GM19025 (cell line): ENCODE measurements at regions not wholly inside any gene's neighbourhood (a gene's known extent, or its start where the extent isn't known, plus 50 kb on each side); places are given as distances from the start of the nearest gene placed in this dataset.
"Not testable (repeated sequence)": the region's sequence is repeated elsewhere in the genome, so short reads cannot be mapped to it uniquely, and the experiment has no call there.

Source experiments
- ATAC-seq: cut with Tn5 transposase; IDR thresholded peaks from one replicate; pipeline ENCODE4 v1.9.1; 2021; ENCODE audit warnings: mild to moderate bottlenecking, low read depth, moderate library complexity; ENCODE audit not compliant: unreplicated experiment

DNA sequence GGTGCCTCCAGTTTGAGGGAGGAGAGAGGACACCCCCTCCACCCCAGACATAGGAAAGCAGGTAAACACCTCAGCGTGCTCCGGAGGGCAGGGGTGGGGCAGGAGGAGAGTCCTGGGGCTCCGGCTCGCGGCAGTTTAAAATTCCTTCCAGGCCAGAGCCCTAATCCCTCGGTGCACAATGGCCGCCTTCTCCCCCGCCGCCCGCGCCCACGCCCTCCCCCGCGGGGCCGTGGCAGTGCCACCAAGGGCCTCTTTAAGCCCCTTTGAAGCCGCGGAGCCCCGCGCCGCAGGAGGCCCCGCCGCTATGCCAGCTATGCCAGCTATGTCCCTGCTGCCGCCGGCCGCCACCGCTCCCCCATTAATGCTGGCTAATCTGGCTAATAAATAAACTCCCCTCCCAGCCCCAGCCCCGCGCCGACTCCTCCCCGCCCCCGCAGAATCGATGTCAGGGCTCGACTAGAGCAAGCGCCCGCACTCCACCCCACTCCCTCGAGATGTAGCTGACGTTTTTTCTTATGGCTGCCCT, 125.1 kb downstream of the MRPL14 start:
- ATAC-seq = no peak

DNA sequence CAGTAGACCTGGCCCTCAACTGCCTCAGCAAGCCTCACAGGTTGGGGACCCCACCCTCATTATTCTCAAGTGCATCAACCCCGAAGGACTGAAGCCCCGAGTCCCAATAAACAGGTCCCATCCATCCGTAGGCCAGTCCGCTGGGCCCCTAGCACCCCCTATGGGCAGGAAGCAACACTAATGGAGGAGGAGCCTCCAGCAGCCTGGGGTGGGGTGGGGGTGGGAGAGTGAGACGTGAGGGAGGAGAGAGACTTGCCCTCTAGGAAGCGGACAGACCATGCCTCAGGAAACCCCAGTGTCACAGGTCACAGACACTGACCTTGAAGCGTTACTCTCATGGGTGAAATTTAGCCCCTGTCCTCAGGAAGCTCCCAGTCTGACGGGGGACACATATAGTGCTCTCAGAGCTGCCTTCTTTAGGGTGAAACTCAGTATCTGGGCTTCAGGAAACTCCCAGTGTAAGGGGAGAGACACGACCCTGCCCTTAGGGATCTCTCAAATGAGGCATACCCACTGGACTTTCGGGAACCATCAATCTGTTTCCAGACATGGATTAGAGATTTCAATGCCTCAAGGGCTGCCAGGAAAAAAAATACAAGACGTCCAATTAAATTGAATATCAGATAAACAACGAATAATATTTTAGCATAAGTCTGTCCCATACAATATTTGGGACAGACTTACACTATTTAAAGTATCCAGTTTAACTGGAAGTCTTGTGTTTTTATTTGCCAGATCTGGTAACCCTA, 125.8 kb downstream of the MRPL14 start:
- ATAC-seq = no peak

DNA sequence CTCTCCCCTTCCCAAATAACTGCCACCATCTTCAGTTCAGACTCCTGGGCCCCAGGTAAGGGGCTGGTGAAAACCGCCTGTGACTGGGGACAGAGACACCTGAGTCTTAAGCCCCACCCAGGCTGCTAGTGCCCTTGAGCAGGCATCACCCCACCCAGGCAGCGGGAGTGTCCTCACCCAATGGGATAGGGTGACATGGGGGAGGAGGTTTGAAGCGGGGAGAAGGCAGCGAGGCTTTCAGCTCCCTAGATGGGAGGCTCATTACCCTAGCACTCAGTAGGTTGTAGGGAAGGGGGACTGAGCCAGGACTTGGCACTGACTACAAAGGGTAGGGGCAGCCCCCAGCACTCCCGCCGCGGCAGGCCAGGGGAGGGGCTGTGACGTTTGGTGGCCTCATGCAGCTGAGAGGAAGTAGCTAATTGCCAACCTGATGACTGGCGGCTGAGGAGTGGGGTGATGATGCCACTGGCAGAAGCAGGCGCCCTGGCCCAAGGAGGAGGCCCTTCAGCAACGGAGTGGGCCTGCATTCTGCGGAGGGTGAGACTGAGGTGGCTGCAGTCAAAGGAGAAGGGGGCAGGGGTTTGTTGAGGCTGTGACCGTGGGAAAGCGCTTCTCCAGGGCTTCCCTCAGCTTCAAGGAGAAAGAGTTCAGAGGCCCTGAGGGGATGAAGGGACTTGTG, 126.9 kb downstream of the MRPL14 start:
- no peak for ATAC-seq

DNA sequence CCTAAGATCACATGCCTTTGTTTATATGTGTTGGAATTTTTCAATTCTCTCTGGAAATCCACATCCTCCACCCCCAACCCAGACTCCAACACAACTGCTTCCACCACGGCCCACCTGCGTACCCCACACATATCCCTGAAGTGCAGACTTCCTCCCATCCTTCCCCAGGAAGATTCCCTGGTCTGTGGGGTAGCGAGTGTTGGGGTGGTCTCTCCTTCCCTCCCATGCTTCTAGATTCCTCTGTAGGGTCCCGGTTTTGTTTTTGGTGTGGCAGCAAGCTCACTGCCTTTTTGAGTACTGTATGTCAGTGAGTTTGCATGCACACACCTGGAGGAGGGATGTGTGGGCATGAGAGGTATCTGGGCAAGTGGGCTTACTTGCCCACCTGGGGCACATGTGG, 127.6 kb downstream of the MRPL14 start:
- ATAC-seq = no peak

DNA sequence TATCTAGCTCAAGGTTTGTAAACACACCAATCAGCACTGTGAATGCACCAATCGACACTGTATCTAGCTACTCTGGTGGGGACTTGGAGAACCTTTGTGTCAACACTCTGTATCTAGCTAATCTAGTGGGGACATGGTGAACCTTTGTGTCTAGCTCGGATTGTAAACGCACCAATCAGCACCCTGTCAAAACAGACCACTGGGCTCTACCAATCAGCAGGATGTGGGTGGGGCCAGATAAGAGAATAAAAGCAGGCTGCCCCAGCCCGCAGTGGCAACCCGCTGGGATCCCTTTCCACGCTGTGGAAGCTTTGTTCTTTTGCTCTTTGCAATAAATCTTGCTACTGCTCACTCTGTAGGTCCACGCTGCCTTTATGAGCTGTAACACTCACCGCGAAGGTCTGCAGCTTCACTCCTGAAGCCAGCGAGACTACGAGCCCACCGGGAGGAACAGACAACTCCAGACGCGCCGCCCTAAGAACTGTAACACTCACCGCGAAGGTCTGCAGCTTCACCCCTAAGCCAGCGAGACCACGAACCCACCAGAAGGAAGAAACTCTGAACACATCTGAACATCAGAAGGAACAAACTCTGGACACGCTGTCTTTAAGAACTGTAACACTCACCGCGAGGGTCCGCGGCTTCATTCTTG, 128.5 kb downstream of the MRPL14 start:
- not testable (repeated sequence) for ATAC-seq

DNA sequence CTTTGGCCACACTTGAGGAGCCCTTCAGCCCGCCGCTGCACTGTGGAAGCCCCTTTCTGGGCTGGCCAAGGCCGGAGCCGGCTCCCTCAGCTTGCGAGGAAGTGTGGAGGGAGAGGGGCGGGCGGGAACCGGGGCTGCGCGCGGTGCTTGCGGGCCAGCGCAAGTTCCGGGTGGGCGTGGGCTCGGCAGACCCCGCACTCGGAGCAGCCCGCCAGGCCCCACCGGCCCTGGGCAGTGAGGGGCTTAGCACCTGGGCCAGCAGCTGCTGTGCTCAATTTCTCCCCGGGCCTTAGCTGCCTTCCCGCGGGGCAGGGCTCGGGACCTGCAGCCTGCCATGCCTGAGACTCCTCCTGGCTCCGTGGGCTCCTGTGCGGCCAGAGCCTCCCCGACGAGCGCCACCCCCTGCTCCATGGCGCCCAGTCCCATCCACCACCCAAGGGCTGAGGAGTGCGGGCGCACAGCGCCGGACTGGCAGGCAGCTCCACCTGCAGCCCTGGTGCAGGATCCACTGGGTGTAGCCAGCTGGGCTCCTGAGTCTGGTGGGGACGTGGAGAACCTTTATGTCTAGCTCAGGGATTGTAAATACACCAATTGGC, 129.2 kb downstream of the MRPL14 start:
- ATAC-seq = not testable (repeated sequence)

DNA sequence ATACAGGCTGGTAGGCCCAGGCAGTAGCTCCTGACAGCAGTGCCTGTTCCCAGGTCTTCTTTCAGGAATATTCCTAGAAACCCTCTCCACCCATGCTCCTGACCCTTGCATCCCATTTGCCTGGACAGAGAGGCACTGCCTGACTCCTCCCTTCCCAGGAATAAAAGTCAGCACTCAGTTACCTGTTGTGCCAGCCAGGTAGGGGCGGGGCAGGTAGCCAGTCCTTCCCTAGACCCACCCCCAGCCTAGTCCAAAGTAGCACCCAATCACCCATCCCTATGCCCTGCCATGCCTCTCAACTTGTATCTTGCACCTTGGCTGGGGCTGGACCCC, 129.9 kb downstream of the MRPL14 start:
- ATAC-seq = no peak

DNA sequence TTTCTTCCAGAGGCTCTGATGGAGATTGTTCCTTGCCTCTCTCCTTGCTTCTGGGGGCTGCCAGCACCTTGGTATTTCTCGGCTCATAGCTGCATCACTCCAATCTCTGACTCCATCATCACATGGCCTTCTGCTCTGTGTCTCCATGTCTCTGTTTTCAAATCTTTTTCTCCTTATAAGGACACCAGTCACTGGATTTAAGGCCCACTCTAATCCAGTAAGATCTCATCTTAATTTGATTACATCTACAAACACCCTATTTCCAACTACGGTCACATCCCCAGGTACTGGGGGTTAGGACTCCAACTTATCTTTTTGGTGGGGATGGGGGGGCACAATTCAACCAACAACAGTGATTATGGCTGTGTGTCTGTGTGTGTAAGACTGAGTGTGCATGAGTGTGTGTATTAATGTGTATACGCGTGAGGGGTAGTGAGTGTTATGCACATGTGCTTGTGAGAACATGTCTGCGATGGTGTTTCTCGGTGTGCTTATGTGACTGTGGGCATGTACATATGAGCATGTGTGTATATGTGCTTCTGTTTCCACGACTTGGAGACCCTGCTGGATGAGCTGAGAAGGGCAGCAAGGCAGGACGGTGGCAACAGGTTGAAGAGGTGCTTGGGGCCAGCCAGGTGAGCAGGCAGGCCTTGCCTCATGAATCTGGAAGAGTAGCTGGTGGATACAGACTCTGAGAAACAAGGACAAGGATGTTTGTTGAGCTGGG, 130.5 kb downstream of the MRPL14 start:
- no peak for ATAC-seq

DNA sequence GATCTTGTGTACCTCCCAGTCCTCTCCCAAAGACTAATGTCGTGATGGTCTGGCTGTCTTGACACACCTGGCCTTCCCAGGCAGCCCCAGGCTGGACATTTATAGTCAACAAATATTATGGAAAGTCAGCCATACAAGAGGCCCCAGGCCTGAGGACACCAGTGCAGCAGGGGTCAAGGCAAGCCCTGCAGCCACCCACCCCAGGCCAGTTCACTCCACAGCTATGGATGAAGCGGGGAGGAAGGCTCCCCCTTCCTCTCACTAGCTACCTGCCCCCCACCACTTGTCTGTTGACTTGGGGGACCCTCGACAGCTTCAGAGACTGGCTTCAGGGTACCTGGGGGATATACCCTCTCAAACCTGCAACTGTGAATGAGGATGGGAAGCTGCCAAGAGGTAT, 132.1 kb downstream of the MRPL14 start:
- no peak for ATAC-seq

DNA sequence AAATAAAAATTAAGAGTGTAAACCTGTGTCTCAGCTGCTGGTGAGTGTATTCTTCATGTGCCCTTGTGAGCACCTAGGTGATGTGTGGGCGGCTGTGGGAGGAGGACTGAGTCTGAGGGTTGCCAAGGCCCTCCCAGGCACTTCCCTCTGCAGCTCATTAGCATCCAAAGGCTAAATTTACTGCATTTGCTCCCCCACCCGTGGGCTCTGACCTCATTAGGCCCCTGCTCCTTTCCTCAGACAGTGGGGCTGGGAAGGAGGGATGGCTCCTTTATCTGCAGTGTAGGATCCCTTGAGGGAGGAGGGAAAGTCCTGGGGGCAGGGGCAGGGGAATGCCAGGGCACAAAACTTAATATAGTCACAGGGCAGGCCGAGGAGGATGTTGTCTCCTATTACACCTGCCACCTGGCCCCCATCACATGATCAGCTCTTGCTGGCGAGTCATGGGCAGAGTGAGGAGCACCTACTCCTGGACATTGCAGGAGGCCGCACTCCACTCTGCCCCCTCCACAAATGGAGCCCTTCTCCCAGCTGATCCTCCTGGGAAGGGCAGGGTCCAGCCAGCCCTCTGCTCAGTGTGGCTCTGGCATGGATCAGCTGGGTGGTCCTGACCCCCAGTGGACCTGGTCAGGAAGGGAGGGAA, 133.2 kb downstream of the MRPL14 start:
- ATAC-seq = no peak

DNA sequence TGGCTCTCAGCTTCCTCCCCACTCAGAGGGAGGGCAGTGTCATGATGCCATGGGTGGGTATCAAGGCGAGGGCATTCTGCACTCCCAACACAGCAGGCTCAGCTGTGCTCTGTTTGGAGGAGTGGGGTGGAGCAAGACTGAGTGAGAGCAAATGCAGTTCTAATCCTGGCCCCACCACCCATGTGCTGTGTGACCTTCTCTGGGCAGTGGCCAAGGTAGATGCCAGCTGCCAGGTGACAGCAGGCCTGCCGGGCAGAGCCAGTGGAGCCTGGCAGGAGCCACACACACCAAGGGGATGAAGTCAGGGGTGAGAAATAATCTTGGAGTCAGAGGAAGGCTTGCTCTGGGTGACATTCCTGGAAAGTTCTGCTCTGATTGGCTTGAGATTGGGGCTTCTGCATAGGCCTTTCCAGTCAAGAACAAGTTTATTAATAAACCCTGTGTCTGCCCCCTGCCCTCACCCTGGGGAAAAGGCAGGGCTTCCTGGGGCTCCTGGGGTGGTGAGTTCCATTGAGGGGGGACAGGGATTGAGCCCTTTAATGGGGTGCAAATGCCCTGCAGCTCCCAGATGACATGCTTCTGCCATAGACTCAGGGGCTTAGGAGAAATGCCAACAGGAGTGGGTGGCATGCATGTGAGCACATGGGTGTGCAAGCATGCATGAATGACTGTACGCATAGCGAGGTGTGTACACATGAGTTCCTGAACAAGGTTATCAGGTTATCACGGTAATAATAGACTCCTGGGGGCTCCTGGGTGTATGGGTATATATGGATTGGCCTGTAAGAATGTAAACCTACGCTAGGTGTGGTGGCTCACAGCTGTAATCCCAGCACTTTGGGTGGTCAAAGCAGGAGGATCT, 134.2 kb downstream of the MRPL14 start:
- ATAC-seq = no peak

DNA sequence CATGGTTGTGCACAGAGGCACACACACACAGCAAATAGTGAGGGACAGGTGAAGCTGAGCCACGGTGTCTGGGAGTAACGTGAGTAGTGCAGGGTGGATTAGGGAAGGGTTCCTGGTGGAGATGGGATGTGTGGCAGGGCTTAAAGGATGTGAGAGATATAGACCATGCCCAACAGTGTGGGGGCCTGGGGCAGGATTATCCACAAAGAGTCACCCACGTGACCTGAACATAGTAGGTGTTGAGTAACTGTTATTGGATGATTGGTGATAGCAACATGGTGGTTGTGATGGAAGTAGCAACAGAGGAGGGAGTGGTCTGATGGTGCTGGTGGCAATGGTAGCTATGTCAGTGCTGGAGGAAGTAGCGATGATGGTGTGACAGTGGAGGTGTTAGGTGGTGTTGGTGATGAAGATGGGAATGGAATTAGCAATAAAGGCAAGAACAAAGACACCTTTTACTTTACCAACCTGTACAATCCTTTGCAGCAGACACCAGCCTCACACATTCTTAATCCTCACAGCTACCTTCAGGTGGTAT, 135.1 kb downstream of the MRPL14 start:
- no peak for ATAC-seq

DNA sequence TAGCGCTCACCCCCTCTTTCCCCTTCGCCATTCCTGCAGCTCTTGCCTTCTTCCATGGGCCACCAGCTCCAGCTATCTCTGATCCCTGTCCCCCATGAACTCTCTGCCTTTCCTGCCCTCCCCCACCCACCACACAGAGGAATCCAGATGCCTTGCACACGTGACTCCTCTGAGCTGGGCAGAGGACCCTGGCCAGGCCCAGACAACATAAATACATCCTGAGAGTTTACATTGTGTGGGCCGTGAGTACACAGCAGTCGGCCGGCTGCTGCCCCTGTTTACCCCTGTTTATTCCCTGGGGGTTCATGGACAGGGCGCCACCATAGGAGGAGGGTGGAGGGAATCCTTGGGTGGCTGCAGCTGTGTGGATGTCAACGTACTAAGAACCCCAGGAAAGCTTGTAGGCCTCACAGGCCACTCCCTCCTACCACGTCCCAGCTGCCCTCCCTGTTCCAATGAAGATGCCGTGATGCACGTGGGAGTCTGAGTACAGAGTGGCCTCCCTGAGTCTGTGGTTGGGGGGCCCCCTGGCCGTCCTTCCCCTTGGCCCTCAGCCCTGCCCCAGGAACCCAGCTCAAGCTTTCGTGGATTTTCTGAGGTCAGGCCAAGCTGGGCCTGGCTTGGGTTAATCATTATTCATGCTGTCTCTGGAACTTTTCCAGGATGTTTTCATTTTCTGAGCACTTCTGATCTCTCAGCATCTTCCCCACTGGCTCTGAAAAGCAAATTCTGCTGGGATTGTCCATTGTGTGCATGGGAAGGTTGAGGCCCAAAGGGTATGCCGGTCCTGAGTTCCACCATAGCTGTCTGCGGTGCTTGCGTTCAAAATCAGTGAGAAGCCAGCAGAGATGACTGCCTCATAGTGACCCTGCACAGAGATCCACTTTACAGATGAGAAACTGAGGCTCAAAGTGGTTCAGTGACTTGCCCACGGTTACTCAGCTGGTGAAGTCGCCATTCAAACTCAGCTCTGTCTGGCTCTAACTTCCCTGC, 136.3 kb downstream of the MRPL14 start:
- ATAC-seq = no peak

DNA sequence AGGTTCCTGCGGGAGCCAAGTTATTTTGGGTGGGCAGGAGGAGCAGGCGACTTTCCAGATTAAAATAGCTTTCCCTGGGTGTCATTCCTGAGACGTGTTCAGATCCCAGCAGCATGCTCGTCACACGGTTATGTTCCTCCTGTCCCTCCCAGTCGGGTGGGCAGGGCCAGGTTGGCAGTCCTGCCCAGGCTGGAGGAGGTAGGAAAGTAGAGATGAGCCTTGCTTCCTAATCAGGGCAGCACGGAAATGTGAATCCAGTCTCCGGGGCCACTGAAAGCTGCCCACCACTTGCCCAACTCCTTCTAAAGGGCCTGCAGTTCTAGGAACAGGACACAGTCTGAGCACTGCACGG, 137.0 kb downstream of the MRPL14 start:
- no peak for ATAC-seq

DNA sequence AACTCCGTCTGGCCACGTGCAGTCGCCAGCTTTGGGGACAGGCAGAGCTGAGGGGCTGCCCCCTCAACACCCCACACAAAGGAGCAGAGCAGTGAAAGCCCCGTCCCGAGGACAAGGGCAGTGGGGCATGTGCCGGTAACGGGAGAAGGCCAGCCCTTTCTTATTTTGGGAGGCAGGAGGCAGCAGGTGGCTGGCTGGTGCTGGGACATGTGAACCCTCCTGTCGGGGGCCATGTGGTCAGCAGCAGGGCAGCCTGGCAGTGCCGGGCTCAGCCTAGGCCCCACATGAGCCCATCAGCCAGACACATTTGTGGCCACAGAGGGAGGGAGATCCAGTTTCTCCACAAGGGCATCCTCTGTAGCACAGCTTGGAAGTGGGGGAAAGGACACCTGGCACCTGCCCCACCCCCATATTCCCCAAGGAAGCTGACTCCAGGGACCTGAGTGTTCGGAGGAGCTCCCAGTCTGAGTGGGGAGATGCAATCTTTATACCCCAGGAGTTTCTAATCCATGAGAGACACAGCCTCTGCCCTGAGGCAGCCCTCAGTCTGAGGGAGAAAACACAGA, 137.6 kb downstream of the MRPL14 start:
- ATAC-seq = no peak

DNA sequence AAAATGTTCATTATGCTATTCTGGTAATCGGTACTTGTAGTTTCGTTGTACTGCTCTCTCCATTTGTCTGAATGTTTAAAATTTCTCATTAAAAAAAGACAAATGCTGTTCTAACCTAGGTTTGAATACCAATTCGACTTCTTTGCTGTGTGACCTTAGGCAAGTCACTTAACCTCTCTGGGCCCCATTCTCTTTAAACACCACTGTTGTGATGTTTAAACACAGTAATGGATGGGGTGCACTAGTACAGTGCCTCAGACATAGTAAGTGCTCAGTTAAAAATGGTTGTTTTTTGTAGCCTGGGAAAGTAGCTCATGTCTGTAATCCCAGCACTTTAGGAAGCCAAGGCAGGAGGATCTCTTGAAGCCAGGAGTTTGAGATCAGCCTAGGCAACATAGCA, 138.5 kb downstream of the MRPL14 start:
- ATAC-seq = no peak

DNA sequence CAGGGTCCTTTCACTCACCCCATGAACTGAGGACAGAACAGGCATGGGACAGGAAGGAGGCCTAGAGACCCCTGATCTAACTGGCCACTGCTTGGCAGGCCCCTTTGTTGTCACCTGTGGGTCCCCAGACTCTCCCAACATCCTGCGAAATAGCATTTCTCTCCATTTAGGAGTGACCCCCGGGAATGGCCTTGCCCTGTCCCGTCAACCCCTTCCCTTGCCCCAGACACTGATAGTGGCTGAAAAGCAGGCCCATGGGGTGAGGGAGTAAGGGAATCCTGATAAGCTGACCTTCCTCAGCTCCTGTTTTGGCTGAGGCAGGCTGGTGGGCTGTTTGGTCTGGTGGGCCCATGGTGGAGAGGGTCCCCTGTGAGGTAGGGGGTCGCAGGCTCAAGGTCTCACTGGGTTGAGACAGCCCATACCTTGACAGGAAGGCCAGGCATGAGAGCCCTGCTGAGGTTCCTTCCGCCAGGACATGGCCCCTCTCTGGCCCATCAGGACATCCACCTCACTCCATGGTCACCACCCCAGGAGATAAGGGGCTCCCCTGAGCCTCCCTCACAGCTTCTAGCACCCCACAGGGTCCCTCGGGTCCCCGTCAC, 139.3 kb downstream of the MRPL14 start:
- ATAC-seq = no peak
